ENCODE measurements at regions not wholly inside any gene's neighbourhood (a gene's known extent, or its start where the extent isn't known, plus 50 kb on each side); places are given as distances from the start of the nearest gene placed in this dataset.

DNA sequence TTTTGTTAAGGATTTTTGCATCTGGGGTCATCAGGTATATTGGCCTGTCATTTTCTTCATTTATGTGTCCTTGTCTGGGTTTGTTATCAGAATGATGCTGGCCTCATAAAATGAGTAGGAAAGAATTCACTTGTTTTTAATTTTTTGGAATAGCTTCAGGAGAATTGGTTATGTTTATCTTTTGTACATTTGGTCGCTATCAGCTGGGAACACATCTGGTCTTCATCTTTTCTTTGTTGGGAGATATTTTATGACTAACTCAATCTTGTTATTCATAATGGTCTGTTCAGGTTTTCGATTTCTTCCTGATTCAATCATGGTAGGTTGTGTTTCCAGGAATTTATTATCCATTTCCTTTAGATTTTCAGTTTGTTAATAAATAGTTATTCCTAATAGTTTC lies 207.5 kb upstream of the ASCC3 start:
- TF ChIP-seq, protein P1, sequence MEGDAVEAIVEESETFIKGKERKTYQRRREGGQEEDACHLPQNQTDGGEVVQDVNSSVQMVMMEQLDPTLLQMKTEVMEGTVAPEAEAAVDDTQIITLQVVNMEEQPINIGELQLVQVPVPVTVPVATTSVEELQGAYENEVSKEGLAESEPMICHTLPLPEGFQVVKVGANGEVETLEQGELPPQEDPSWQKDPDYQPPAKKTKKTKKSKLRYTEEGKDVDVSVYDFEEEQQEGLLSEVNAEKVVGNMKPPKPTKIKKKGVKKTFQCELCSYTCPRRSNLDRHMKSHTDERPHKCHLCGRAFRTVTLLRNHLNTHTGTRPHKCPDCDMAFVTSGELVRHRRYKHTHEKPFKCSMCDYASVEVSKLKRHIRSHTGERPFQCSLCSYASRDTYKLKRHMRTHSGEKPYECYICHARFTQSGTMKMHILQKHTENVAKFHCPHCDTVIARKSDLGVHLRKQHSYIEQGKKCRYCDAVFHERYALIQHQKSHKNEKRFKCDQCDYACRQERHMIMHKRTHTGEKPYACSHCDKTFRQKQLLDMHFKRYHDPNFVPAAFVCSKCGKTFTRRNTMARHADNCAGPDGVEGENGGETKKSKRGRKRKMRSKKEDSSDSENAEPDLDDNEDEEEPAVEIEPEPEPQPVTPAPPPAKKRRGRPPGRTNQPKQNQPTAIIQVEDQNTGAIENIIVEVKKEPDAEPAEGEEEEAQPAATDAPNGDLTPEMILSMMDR (IDR thresholded peaks at IDR 0.05; ENCODE audit: low read depth, low read length): no peak
- TF ChIP-seq POLR2A (IDR thresholded peaks at IDR 0.05; ENCODE audit: extremely low read depth, insufficient read length): no peak
